ENCODE measurements at regions not wholly inside any gene's neighbourhood (a gene's known extent, or its start where the extent isn't known, plus 50 kb on each side); places are given as distances from the start of the nearest gene placed in this dataset.

GRCh38 chr1:70919706-70920323 lies 127.8 kb downstream of the PTGER3 start:
- Histone ChIP-seq H3K56ac (ENCODE audit: insufficient read length, low read depth, low read length) (no peak overlapping the region), H2BK15ac (ENCODE audit: low read depth, low read length) (no peak overlapping the region), H2AK5ac (ENCODE audit: insufficient read length, low read length) (no peak overlapping the region), H3K9me3 (ENCODE audit: control insufficient read depth, low read depth, low read length) (no peaks in the 10 kb centered on the region), H3K79me2 (ENCODE audit: insufficient read depth, low read length) (no peaks in the 10 kb centered on the region), H3K4ac (ENCODE audit: low read depth, low read length) (no peak overlapping the region), H4K8ac (replicated peaks; ENCODE audit: insufficient read length, low read depth, low read length) (no peak overlapping the region), H3K9ac (ENCODE audit: extremely low read depth, insufficient read length, low read length) (no peak overlapping the region), H4K20me1 (ENCODE audit: control insufficient read depth, insufficient read depth, insufficient read length) (no peaks in the 10 kb centered on the region), H4K91ac (ENCODE audit: insufficient read length, low read depth, low read length) (no peak overlapping the region), H2BK120ac (ENCODE audit: low read depth, low read length, poor library complexity, severe bottlenecking) (no peak overlapping the region), H3K4me1 (ENCODE audit: insufficient read depth, low read length) (no peaks in the 10 kb centered on the region), H2AFZ (ENCODE audit: low read length) (no peak overlapping the region), H3K79me1 (ENCODE audit: insufficient read depth, low read depth, low read length, poor library complexity, severe bottlenecking) (no peaks in the 10 kb centered on the region), H4K5ac (ENCODE audit: insufficient read length, low read depth, low read length) (no peak overlapping the region), H3K4me2 (ENCODE audit: insufficient read depth, insufficient read length, low read length) (no peak overlapping the region), H3K14ac (ENCODE audit: insufficient read depth, low read length) (no peak overlapping the region), H3K27me3 (ENCODE audit: insufficient read depth, low read length) (no peaks in the 10 kb centered on the region), H3T11ph (ENCODE audit: low read length) (no peak overlapping the region), H3K18ac (ENCODE audit: insufficient read length, low read depth, low read length) (no peak overlapping the region), H3K23me2 (ENCODE audit: insufficient read length, low read depth, low read length, poor library complexity, severe bottlenecking) (no peaks in the 10 kb centered on the region), H3K23ac (ENCODE audit: insufficient read length, low read depth, low read length) (no peak overlapping the region), H3K27ac (ENCODE audit: insufficient read length, low read depth, low read length) (no peak overlapping the region), H2BK20ac (ENCODE audit: low read depth, low read length, poor library complexity, severe bottlenecking) (no peak overlapping the region), H2BK5ac (ENCODE audit: insufficient read length, low read length) (no peak overlapping the region), H2BK12ac (ENCODE audit: insufficient read length, low read depth, low read length) (no peak overlapping the region)
- no peaks in the 10 kb centered on the region for H3K27me3 Mint-ChIP-seq (ENCODE audit: low read depth)
- peaks cover 33% of the 10 kb centered on the region in 2 experiments for H3K9me3 Mint-ChIP-seq
- no peak for DNase-seq
- no peaks in the 10 kb centered on the region for H3K4me1 Mint-ChIP-seq
- no CpG with 5 or more reads among the region's 1 CpG for WGBS (ENCODE audit: extremely low coverage, insufficient read length, low lambda C conversion rate)
- H3K27ac Mint-ChIP-seq = no peak overlapping the region
- H3K36me3 Mint-ChIP-seq (ENCODE audit: insufficient read depth in 1 of 3, low read depth in 3 of 3) = peaks cover 1 to 15% (median 12%) of the 10 kb centered on the region in 3 experiments; a peak in 6 of 7 replicates
- no peak overlapping the region for H3K4me3 Mint-ChIP-seq
- no peak for TF ChIP-seq CTCF (conservative IDR thresholded peaks at IDR 0.05)

Data from H9 (cell line).